GM18861 (cell line): ENCODE measurements at regions not wholly inside any gene's neighbourhood (a gene's known extent, or its start where the extent isn't known, plus 50 kb on each side); places are given as distances from the start of the nearest gene placed in this dataset.

Experiments
- ATAC-seq: cut with Tn5 transposase; IDR thresholded peaks from one replicate; pipeline ENCODE4 v1.9.1; 2021; ENCODE audit not compliant: unreplicated experiment

DNA sequence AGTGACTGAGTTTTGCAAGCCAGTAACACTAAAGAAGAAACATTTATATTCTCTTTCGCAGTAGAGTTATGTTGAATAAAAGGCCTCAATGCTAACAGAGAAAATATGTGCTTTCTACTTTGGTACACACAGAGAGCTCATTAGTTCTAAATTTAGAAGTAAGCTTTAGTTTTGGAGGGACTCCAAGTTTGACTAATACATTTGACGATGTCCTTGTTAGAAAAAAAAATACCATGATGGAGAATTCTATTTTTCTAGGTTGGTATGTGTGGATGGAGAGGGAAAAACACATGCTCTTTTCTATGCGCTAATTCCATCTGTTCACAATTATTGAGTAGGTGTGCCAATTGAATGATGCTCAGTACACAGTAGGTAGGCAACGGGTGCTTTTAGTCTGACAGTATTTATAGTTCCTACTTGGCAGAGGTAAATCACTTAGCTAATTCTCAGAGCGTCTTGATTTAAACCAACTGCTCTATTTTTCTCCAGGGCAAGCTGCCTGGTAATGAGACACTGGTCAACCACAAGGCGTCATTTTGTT, 327.2 kb upstream of the AKR1E2 start:
- no peak for ATAC-seq

- ATAC-seq: no peak
Observed at GRCh38 chr10:4494551-4494950, 331.5 kb upstream of the AKR1E2 start.

DNA sequence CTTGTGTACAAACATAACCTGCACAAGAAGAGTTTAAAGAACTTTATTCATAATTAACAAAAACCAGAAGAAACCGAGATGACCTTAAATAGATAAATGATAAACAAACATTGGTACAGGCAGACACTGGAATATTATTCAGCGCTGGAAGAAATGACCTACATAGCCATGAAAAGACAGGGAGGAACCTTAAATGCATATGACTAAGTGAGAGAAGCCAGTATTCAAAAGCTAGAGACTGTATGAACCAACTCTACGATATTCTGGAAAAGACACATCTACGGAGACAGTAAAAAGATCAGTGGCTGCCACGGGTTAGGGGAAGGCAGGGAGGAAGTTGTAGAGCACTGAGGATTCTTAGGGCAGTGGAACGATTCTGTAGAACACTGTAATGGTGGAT, 333.8 kb upstream of the AKR1E2 start:
- no peak for ATAC-seq

GRCh38 chr10:4488904-4489303, 337.1 kb upstream of the AKR1E2 start:
- ATAC-seq: no peak

DNA sequence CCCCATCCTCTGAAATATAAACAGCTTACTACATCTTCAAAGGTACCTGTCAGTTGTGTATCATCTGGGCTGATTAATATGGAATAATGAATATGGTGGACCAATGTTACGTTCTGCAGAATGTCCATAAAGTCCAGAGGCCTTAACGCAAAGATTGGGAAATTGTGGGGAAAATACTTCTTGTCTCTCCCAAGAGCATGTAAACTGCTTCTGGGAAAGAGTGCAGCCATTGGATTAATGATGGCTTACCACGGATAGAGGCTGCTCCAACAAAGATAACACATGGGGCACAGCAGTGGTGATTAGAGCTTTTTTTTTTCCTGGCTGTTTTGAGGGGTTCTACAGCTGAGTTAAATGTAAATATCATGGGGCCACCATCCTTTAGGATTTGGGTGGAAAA, 340.4 kb upstream of the AKR1E2 start:
- ATAC-seq: no peak

DNA sequence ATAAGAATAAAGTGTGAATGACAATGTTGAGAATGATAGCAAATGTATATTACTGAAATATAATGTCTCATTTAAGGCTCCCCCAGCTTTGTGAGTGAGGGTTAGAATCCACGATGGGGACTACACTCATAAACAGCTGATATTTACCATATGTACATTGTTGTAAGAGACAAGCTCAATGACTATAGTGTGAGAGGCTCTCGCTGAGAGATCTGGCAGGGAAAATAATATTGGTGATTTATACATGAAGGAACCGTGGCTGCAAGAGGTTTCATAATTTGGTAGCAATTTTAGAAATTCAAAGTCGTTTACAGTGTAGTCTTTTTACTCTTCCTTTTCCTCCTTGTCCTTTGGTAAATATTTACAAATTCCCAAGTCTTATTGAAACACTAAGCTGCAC, 342.2 kb upstream of the AKR1E2 start:
- no peak for ATAC-seq

DNA sequence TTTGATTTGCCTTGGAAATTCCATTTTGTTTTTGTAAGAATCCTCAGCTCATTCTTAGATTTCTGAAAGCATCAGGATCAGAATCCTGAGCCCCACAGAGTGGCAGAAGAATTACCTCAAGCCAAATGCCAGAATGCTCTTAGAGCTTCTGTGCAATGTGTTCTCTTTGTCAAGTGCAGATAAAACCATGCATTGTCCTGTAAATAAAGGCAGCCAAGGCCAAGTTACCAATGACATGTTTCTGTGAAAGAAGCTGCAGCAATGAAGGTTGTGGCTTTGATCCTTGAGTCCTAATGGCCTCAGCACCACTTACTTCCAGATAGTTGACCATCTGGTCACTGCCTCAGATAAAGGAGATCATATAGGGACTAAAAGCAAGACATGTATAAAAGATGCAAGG, 343.3 kb upstream of the AKR1E2 start:
- no peak for ATAC-seq

GRCh38 chr10:4481192-4481591, 344.8 kb upstream of the AKR1E2 start:
- no peak for ATAC-seq

DNA sequence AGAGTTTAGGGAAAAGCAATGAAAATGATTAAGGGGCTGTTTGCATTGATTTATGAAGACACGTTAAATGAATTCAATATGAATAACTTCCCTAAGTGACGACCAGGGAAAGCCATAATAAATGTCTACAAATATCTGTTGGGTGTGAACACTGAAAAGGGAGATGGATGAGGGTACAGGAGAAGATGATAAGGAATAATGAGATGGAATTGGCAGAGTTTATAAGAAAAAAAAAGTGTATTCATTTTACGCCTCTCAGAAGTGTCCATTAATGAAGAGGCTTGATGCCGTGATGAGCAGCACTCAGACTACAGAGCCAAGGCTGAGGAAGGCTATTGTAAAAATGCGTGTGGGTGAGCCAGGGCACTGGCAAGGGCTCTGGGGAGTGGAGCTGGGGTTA, 346.7 kb upstream of the AKR1E2 start:
- ATAC-seq: no peak

DNA sequence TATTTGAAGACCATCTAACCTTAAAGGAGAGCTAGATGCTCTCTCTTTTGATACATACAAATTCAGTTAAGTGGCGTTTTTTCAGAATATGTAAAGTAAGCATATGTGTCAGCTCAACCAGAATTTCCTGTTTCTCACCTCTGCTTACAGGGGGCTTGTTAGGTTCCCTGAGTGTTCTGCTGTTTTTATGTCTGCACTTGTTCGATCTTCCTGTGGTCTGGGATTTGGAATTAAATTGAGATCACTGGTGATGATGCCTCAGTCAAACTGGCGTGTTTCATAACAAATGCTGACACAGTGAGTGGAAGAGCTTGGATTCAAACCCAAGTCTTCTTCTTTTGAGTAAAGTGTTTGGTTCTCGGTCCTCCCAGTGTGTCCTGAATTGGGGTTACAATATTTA, 348.3 kb upstream of the AKR1E2 start:
- ATAC-seq: no peak

DNA sequence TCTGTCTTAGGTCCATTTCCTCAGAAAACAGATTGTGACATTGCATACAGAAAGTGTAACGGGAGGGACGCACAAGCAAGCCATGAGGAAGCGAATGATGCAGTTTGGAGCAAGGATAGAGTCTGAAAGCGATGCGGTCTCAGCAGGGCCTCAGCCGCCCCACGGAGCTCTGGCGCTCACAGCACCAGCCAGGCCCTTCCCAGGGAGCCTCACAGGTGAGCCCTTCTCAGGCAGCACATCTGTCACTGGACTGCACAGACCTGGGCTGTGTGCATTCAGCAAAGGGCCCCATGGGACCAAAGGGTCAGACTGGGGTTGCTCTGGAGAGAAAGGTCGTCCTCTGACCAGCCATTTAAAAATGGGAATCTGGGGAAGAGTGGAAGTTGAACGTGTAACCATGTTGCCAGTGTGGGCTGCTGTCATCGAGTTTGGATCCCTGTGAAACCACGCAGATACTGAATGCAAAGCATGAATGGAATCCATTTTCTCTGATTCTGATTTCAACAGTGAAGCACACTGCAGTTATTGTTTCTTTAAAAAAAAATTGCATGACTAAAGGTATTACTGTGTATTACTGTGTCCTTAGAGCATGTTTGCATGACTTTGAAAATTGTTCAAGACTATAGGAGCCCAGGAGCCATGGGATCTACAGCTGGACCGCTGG, 350.0 kb upstream of the AKR1E2 start:
- ATAC-seq: no peak

- no peak for ATAC-seq
Observed at GRCh38 chr10:4474829-4475228, 351.2 kb upstream of the AKR1E2 start.

DNA sequence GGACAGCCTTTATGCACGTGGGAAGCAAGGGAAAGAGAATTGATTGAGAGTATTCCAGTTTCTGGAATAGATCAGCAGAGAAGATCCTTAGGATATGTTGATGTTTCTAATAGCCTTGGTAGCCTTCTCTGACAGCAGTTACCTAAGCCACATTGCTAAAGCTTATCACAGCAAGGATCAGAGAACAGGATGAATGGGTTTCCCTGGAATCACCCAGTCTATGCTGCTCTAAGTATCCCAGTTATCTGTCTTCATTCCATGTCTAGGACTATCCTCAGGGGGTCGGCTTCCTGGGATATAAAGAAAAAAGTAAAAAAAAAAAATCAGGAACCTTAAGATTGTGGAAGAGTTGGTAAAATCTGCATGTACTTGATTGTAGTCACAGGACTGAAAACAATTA, 352.0 kb upstream of the AKR1E2 start:
- ATAC-seq: no peak

DNA sequence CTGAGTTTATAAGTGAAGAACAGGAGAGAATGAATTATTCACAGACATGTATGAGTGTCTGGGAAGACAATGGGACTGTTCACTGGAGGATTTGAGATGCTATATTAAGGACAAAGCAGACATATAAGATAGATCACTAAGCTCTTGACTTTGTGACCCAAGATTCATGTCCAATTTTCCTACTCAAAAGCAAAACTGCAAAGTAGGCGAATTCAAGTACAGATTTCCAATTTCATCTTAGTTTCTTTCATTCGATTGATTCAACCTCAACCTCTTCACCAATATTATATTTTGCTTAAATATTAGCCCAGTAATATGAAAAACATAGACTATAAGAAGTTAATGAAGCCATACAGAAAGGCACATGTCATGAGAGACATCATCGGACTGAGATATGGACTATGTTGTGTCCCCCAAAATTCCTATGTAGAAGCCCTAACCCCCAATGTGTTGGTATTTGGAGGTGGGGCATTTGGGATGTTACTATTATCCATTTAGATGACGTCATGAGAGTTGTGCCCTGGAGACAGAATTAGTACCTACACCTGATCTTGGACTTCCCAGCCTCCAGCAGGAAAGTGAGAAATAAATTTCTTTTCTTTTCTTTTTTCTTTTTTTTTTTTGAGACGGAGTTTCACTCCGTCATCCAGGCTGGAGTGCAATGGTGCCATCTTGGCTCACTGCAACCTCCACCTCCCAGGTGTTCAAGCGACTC, 353.7 kb upstream of the AKR1E2 start:
- ATAC-seq: no peak

DNA sequence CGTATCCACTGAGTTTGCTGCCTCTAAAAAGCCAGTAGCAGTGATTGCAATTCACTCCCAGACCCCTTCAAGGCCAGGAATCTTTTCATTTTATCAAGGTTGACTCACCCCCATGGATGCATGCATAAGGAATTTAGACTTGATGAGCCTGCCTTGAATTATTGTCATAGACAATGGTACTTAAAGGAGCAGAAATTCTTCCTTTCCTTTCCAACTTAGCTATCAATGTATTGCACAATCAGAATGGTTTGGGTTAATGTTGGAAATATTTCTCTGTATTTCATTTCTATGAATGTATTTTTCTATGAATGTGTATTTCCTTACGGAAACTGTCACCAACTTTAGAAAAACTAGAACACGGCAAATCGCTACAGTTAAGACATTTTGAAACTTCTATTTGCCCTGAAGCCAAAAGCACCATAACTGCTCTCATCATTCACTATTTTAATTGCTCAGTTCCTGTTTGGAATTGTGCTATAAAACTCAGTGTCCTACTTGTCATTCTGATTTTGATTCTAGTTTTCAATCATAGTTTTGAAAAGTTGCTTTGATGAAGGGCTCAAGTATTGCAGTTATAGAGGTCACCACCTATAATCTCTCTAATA, 355.7 kb upstream of the AKR1E2 start:
- ATAC-seq: no peak

DNA sequence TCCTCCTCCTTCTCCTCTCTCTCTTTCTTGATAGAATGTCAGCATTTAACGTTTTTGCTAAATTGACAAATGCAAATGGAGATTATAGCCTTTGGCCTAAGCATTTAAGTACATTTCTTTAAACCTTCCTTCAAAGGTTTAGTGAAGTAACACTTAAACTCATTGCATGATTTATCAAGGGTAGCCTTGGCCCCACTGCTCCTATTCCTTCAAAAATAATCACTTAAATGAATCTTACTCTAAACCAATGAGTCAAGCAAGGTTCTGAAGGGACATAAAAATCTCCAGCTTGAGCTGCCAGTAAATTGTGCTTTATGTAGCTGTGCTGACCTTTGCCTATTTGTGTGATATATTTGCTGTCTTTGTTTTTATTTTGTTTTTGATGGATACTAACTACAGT, 358.5 kb upstream of the AKR1E2 start:
- ATAC-seq: no peak

- no peak for ATAC-seq
Observed at GRCh38 chr10:4460267-4460666, 365.7 kb upstream of the AKR1E2 start.

DNA sequence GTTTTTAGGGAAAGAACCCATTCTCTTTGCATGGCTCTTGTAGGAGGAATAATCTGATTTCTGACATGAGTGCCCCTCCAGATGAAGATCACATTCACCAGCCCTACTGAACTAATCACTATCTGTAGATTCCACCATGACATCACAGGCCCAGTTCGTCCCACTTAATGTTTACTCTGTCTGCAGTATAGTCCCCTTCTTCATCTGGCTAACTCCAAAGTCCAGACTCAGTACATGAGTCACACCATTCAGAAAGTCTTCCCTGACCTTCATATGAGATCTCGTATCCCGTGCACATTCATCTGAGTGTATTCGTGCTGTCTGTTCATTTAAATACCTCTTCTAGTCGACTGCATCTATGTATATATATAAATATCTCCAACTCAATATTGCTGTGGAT, 366.5 kb upstream of the AKR1E2 start:
- ATAC-seq: no peak

DNA sequence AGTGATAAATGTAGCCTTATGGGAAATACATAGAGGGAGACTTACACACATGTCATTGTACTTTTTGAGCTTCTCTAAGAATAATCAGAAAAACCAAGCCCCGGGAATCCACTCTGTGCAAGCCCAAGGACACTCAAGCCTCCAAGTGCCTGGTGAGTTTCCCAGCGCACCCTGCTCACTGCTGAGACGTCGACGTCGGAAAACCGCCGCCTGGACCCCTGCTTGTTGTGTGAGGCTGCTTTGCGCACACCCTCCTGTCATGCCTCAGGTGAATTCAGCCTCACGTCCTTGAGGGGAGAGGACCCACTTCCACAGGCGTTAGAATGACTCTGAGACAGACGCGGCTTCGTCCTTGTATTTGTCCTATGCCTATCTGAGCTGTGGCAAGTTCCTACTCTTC, 368.4 kb upstream of the AKR1E2 start:
- ATAC-seq: no peak

GRCh38 chr10:4456776-4457175, 369.2 kb upstream of the AKR1E2 start:
- no peak for ATAC-seq

DNA sequence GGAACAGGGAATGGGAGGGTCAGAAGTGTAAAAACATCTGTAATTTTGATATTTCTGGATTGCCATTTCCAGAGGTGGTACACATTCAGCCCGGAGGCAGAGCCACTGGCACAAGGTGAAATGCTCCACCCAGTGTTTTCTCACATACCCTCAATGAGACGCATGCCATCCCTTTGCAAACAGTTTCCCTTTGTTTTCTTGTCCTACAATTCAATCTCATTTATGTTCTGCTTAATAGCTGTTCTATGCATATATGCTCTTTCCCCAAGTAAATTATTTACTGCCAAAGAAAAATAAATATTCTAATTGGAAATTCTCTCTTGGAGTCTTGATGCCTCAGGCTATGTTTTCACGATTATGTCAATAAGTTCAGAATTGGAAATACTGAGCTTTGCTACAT, 369.7 kb upstream of the AKR1E2 start:
- ATAC-seq: no peak

- no peak for ATAC-seq
Observed at GRCh38 chr10:4453950-4454349, 372.1 kb upstream of the AKR1E2 start.
